Liver (tissue), 3 donors: ENCODE measurements at regions not wholly inside any gene's neighbourhood (a gene's known extent, or its start where the extent isn't known, plus 50 kb on each side); places are given as distances from the start of the nearest gene placed in this dataset.

Experiments
- ATF3 ChIP-seq: IDR thresholded peaks from 2 replicates; pipeline ENCODE4 v1.6.1; 2016; ENCODE audit warnings: antibody characterized with exemption
- CTCF ChIP-seq: fragments of 150-350 bp; IDR thresholded peaks from 2 replicates; pipeline ENCODE4 v1.5.1; 2017; ENCODE audit warnings: improper control_type of control experiment, low read depth, low read length; ENCODE audit not compliant: missing input control
- FOXA1 ChIP-seq: IDR thresholded peaks from 2 replicates; pipeline ENCODE4 v1.6.1; 2016; ENCODE audit warnings: antibody characterized with exemption
- GABPA ChIP-seq, 2 donors: IDR thresholded peaks in 1 of 2; conservative IDR thresholded peaks in 1 of 2; 2 replicates each; pipeline ENCODE4 v1.6.1; 2016; ENCODE audit warnings: antibody characterized with exemption in 2 of 2, mild to moderate bottlenecking in 1 of 2, moderate library complexity in 1 of 2
- HNF4G ChIP-seq: IDR thresholded peaks from 2 replicates; pipeline ENCODE4 v1.6.1; 2016; ENCODE audit warnings: antibody characterized with exemption
- JUND ChIP-seq, 2 donors: IDR thresholded peaks; 2 replicates each; pipeline ENCODE4 v1.6.1; 2016; ENCODE audit warnings: antibody characterized with exemption in 2 of 2
- MAX ChIP-seq: IDR thresholded peaks from 2 replicates; pipeline ENCODE4 v1.6.1; 2016; ENCODE audit warnings: antibody characterized with exemption
- NR2F2 ChIP-seq: IDR thresholded peaks from 2 replicates; pipeline ENCODE4 v1.6.1; 2016; ENCODE audit warnings: antibody characterized with exemption
- RAD21 ChIP-seq, 2 donors: IDR thresholded peaks; 2 replicates each; pipeline ENCODE4 v1.6.1; 2016; ENCODE audit warnings: antibody characterized with exemption in 2 of 2, mild to moderate bottlenecking in 2 of 2
- REST ChIP-seq: IDR thresholded peaks from 2 replicates; pipeline ENCODE4 v1.6.1; 2016; ENCODE audit warnings: antibody characterized with exemption, mild to moderate bottlenecking
- SP1 ChIP-seq: IDR thresholded peaks from 2 replicates; pipeline ENCODE4 v1.6.1; 2018; ENCODE audit warnings: antibody characterized with exemption, mild to moderate bottlenecking
- TAF1 ChIP-seq: conservative IDR thresholded peaks from 2 replicates; pipeline ENCODE4 v1.6.1; 2016; ENCODE audit warnings: antibody characterized with exemption, mild to moderate bottlenecking
- YY1 ChIP-seq: IDR thresholded peaks from 2 replicates; pipeline ENCODE4 v1.6.1; 2016; ENCODE audit warnings: antibody characterized with exemption, mild to moderate bottlenecking
- ZBTB33 ChIP-seq: IDR thresholded peaks from 2 replicates; pipeline ENCODE4 v1.6.1; 2016; ENCODE audit warnings: antibody characterized with exemption
- donor health status: healthy.
- donor health status: healthy.

- no peak for TF ChIP-seq CTCF
- no peak for TF ChIP-seq GABPA (IDR thresholded peaks at IDR 0.05 in 1 of 2, conservative IDR thresholded peaks at IDR 0.05 in 1 of 2)
- no peak for TF ChIP-seq RAD21 (IDR thresholded peaks at IDR 0.05)
- no peak for TF ChIP-seq ZBTB33
- no peak for TF ChIP-seq TAF1
- no peak for TF ChIP-seq SP1
- no peak for TF ChIP-seq REST
- no peak for TF ChIP-seq NR2F2
- no peak for TF ChIP-seq HNF4G
- TF ChIP-seq YY1: no peak
- no peak for TF ChIP-seq FOXA1
- no peak for TF ChIP-seq ATF3
- TF ChIP-seq MAX: no peak
- TF ChIP-seq JUND (IDR thresholded peaks at IDR 0.05): no peak
These were observed 641.5 kb upstream of the PLXNA2 start for GRCh38 chr1:208885650-208886049.
